Peyer's patch (tissue), 4 donors: ENCODE measurements at regions not wholly inside any gene's neighbourhood (a gene's known extent, or its start where the extent isn't known, plus 50 kb on each side); places are given as distances from the start of the nearest gene placed in this dataset.

ENCODE experiments used
- DNase-seq, 3 donors: peaks; one replicate each; pipeline ENCODE4 v3.0.0-alpha.2; 2017 to 2019
- H3K27ac ChIP-seq, 4 donors: fragments of 200-600 bp; sonication (generic); one replicate each; pipeline ENCODE4 v1.5.1; 2016 to 2019
- H3K27me3 ChIP-seq, 2 donors: fragments of 200-600 bp; sonication (generic); one replicate each; pipeline ENCODE4 v1.5.1; 2019
- H3K36me3 ChIP-seq, 3 donors: fragments of 200-600 bp; sonication (generic); one replicate each; pipeline ENCODE4 v1.5.1; 2016 to 2019
- H3K4me1 ChIP-seq, 4 donors: fragments of 200-600 bp; sonication (generic); one replicate each; pipeline ENCODE4 v1.5.1; 2016 to 2019
- H3K4me3 ChIP-seq, 4 donors: fragments of 200-600 bp; sonication (generic); 1 replicate in 3 of 4; 2 replicates in 1 of 4; pipeline ENCODE4 v1.5.1; 2016 to 2019; ENCODE audit warnings: mild to moderate bottlenecking in 1 of 4
- H3K9me3 ChIP-seq, 4 donors: fragments of 200-600 bp; sonication (generic); one replicate each; pipeline ENCODE4 v1.5.1; 2016 to 2019; ENCODE audit warnings: mild to moderate bottlenecking in 1 of 4
- POLR2A ChIP-seq, 2 donors: fragments of 450-650 bp; IDR thresholded peaks; one replicate each; pipeline ENCODE4 v1.5.1; 2017; ENCODE audit warnings: antibody characterized with exemption in 2 of 2, mild to moderate bottlenecking in 2 of 2, moderate library complexity in 2 of 2
- TF ChIP-seq, protein P1 (sequence below), 6 experiments: fragments of 450-650 bp in 4 of 6; fragments of 200-600 bp in 2 of 6; sonication (generic) in 1 of 6; IDR thresholded peaks; one replicate each; pipeline ENCODE4 v1.5.1; 2017 to 2019; ENCODE audit warnings: antibody characterized with exemption in 6 of 6, mild to moderate bottlenecking in 3 of 6, moderate library complexity in 1 of 6

DNA sequence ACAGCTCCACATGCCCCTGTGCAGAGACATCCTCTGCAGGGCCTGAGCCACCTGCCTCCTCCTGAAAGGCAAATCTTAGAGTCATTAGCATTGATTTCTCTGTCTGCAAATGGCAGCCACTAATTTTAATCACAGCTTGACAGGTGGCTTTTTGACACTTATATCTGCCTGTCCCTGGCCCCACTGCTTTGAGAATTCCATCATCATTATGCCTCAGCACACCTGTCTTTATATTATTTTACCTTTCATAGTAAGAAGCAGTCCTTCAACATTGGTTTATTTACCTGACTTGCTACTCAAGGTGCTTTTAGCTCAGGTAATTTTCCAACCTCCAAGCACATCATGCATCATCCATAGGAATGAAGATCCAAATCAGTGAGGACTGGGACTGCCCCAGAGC, 451.3 kb downstream of the MTRR start:
- no peak for TF ChIP-seq POLR2A (IDR thresholded peaks at IDR 0.05)

DNA sequence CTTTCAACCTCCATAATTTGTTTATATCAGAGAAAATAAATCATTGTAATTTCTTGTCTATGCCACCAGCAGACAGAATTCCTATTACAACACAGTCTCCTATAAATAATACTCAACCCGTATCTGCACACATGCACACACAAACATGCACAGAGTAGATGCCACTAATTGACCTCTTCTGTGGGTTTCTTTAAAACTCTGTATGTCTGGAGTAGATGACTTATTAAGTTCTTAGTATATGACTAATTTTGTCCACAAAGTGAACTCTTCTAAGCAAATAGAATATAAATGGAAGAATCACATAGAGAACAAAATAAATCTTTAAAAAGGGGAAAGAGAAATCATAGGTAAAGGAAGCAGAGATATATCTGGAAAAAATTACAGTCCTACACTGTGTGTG, 452.3 kb downstream of the MTRR start:
- Histone ChIP-seq H3K27me3 (no peaks in the 10 kb centered on the region), H3K9me3 (no peaks in the 10 kb centered on the region), H3K27ac (no peak overlapping the region), H3K4me3 (no peak overlapping the region), H3K36me3 (no peaks in the 10 kb centered on the region), H3K4me1 (no peaks in the 10 kb centered on the region)
- TF ChIP-seq, protein P1, sequence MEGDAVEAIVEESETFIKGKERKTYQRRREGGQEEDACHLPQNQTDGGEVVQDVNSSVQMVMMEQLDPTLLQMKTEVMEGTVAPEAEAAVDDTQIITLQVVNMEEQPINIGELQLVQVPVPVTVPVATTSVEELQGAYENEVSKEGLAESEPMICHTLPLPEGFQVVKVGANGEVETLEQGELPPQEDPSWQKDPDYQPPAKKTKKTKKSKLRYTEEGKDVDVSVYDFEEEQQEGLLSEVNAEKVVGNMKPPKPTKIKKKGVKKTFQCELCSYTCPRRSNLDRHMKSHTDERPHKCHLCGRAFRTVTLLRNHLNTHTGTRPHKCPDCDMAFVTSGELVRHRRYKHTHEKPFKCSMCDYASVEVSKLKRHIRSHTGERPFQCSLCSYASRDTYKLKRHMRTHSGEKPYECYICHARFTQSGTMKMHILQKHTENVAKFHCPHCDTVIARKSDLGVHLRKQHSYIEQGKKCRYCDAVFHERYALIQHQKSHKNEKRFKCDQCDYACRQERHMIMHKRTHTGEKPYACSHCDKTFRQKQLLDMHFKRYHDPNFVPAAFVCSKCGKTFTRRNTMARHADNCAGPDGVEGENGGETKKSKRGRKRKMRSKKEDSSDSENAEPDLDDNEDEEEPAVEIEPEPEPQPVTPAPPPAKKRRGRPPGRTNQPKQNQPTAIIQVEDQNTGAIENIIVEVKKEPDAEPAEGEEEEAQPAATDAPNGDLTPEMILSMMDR (IDR thresholded peaks at IDR 0.05): no peak
- no peak for TF ChIP-seq POLR2A (IDR thresholded peaks at IDR 0.05)
- DNase-seq: no peak

More for the DNA sequence above, 451.3 kb downstream of the MTRR start:
- H3K27ac ChIP-seq: no peak overlapping the region
- H3K9me3 ChIP-seq: no peaks in the 10 kb centered on the region
- H3K4me1 ChIP-seq: no peaks in the 10 kb centered on the region
- no peak for DNase-seq
- no peak overlapping the region for H3K4me3 ChIP-seq
- no peaks in the 10 kb centered on the region for H3K36me3 ChIP-seq
- H3K27me3 ChIP-seq: no peaks in the 10 kb centered on the region

DNA sequence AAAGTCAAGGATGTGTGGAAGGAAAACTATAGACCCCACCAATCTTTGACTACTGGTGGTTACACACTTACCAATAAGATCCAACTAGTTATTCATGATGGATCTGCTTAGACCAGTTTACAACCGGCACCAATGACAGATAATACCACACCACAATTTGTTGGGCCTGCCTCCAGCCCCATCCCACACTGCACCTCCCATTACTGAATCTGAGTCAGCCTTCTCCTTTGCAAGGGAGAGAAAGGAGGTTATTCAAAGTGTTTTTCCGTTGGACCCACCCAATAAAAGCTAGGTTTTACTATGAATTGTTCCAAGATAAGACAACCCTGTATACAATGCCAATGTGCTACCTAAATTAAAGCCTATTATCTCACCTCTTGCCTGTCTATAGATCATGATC, 453.5 kb downstream of the MTRR start:
- DNase-seq: no peak
- no peak overlapping the region for H3K27ac ChIP-seq
- no peaks in the 10 kb centered on the region for H3K27me3 ChIP-seq
- H3K4me3 ChIP-seq: no peak overlapping the region
- no peaks in the 10 kb centered on the region for H3K4me1 ChIP-seq
- H3K36me3 ChIP-seq: no peaks in the 10 kb centered on the region
- no peak for TF ChIP-seq POLR2A (IDR thresholded peaks at IDR 0.05)
- TF ChIP-seq, protein P1 (IDR thresholded peaks at IDR 0.05): no peak
- no peaks in the 10 kb centered on the region for H3K9me3 ChIP-seq

DNA sequence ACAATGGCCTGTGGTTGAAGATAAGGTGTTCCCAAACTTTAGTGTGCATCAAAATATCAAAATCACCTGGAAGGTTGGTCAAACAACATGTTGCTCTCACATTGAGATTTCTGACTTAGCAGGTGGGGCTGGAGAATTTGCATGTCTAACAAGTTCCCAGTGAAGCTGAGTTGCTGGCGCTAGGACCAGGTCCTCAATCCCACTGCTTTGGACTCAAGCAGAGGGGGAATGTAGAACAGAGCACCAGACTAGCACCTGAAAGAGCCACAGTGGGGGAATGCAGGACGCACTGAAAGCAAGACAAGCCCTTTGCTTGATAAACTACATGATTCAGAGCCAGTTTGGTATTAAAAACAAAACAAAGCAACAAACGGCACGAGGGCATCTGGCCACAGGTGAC, 458.1 kb downstream of the MTRR start:
- no peak overlapping the region for H3K27ac ChIP-seq
- H3K4me1 ChIP-seq: no peaks in the 10 kb centered on the region
- H3K4me3 ChIP-seq: no peak overlapping the region
- no peak for DNase-seq
- H3K9me3 ChIP-seq: no peaks in the 10 kb centered on the region
- H3K36me3 ChIP-seq: no peaks in the 10 kb centered on the region
- TF ChIP-seq, protein P1 (IDR thresholded peaks at IDR 0.05): no peak
- no peak for TF ChIP-seq POLR2A (IDR thresholded peaks at IDR 0.05)
- no peaks in the 10 kb centered on the region for H3K27me3 ChIP-seq

DNA sequence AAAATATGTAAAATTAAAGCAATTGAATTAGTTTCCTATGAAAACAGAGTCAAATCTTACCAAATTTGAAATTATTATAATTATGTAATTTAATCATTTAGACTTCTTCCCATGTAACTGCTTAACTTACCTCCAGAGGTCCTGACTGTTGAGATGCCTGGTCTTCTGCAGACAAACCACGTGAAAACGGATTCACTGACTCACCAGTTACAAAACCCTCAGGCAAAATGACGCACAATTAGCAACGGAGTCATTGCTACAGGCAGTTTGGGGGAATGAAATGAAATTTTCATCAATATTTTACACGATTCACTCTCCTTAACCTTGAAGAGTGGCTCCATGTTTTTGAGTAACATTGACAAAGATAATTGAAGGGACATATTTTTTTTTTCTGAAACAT, 460.8 kb downstream of the MTRR start:
- no peak overlapping the region for H3K4me3 ChIP-seq
- no peaks in the 10 kb centered on the region for H3K4me1 ChIP-seq
- H3K9me3 ChIP-seq: no peaks in the 10 kb centered on the region
- no peaks in the 10 kb centered on the region for H3K27me3 ChIP-seq
- no peak for DNase-seq
- no peak overlapping the region for H3K27ac ChIP-seq
- H3K36me3 ChIP-seq: no peaks in the 10 kb centered on the region
- TF ChIP-seq, protein P1 (IDR thresholded peaks at IDR 0.05): no peak
- no peak for TF ChIP-seq POLR2A (IDR thresholded peaks at IDR 0.05)

DNA sequence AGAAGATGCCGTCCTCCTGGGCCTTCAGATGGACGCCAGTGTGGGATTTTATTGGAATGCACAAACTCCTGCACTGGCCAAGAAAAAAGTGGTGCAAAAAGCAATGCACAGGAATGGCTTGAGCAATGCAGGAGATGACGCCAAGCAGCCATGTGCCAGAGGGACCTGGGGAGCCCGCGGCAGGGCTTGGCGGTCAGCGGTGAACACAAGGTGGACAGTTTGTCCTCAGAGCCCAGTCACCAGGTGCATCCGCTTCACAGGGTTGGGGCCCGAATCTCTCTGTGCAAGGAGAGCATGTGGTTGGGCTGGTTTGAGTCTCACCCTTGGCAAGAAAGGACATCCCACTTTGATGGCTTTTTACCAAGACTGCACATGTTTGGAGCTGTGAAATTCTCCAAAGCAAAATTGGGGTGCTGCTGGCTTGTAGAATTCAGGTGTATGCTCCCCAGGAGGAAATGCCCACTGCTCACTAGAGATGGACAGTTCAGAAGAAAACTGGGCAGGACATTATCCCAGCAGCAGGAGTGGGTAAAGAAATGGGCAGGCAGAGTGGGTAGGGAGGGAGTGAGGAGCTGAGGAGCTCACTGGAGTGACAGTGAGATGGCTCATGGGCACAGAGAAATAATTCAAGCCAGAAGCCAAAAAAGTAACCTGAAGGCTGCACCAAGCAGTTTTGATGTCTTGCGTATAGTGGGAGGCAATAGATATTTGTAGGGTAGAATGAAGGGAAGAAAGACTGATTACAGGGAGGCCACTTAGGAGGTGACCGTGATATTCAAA, 463.9 kb downstream of the MTRR start:
- no peaks in the 10 kb centered on the region for H3K27me3 ChIP-seq
- TF ChIP-seq, protein P1 (IDR thresholded peaks at IDR 0.05): no peak
- TF ChIP-seq POLR2A (IDR thresholded peaks at IDR 0.05): no peak
- no peak for DNase-seq
- H3K4me3 ChIP-seq: no peak overlapping the region
- no peaks in the 10 kb centered on the region for H3K4me1 ChIP-seq
- no peaks in the 10 kb centered on the region for H3K9me3 ChIP-seq
- H3K27ac ChIP-seq: no peak overlapping the region
- H3K36me3 ChIP-seq: no peaks in the 10 kb centered on the region
